ENCODE measurements at regions not wholly inside any gene's neighbourhood (a gene's known extent, or its start where the extent isn't known, plus 50 kb on each side); places are given as distances from the start of the nearest gene placed in this dataset.

- Histone ChIP-seq H3K36me3 (ENCODE audit: control insufficient read depth, insufficient read depth, low read length) (no peaks in the 10 kb centered on the region), H3K9me3 (ENCODE audit: control insufficient read depth, low read length) (no peaks in the 10 kb centered on the region), H3K27me3 (ENCODE audit: control insufficient read depth, insufficient read depth, low read length) (peaks cover 5% of the 10 kb centered on the region), H3K4me3 (ENCODE audit: low read length) (no peak overlapping the region), H3K9ac (ENCODE audit: low read length) (no peak overlapping the region), H3K4me1 (ENCODE audit: control insufficient read depth, insufficient read depth, low read length) (no peaks in the 10 kb centered on the region)
These were observed 109.7 kb downstream of the BDH1 start for GRCh38 chr3:197445896-197446699.

GRCh38 chr3:197444793-197445379, 110.9 kb downstream of the BDH1 start:
- no peak overlapping the region for H3K4me3 ChIP-seq (ENCODE audit: low read length)
- no peaks in the 10 kb centered on the region for H3K4me1 ChIP-seq (ENCODE audit: control insufficient read depth, insufficient read depth, low read length)
- H3K27me3 ChIP-seq (ENCODE audit: control insufficient read depth, insufficient read depth, low read length) = peaks cover 5% of the 10 kb centered on the region
- H3K9me3 ChIP-seq (ENCODE audit: control insufficient read depth, low read length) = no peaks in the 10 kb centered on the region
- no peak overlapping the region for H3K9ac ChIP-seq (ENCODE audit: low read length)
- no peaks in the 10 kb centered on the region for H3K36me3 ChIP-seq (ENCODE audit: control insufficient read depth, insufficient read depth, low read length)

- Histone ChIP-seq H3K36me3 (ENCODE audit: control insufficient read depth, insufficient read depth, low read length) (no peaks in the 10 kb centered on the region), H3K4me3 (ENCODE audit: low read length) (no peak overlapping the region), H3K9ac (ENCODE audit: low read length) (no peak overlapping the region), H3K27me3 (ENCODE audit: control insufficient read depth, insufficient read depth, low read length) (peaks cover 5% of the 10 kb centered on the region), H3K9me3 (ENCODE audit: control insufficient read depth, low read length) (no peaks in the 10 kb centered on the region), H3K4me1 (ENCODE audit: control insufficient read depth, insufficient read depth, low read length) (no peaks in the 10 kb centered on the region)
These were observed 112.3 kb downstream of the BDH1 start for GRCh38 chr3:197443506-197443905.

- Histone ChIP-seq H3K4me3 (ENCODE audit: low read length) (no peak overlapping the region), H3K4me1 (ENCODE audit: control insufficient read depth, insufficient read depth, low read length) (no peaks in the 10 kb centered on the region), H3K36me3 (ENCODE audit: control insufficient read depth, insufficient read depth, low read length) (no peaks in the 10 kb centered on the region), H3K9ac (ENCODE audit: low read length) (no peak overlapping the region), H3K27me3 (ENCODE audit: control insufficient read depth, insufficient read depth, low read length) (peaks cover 5% of the 10 kb centered on the region), H3K9me3 (ENCODE audit: control insufficient read depth, low read length) (no peaks in the 10 kb centered on the region)
These were observed 115.0 kb downstream of the BDH1 start for GRCh38 chr3:197440717-197441303.

GRCh38 chr3:197438906-197439305, 116.9 kb downstream of the BDH1 start:
- Histone ChIP-seq H3K27me3 (ENCODE audit: control insufficient read depth, insufficient read depth, low read length) (peaks cover 5% of the 10 kb centered on the region), H3K9ac (ENCODE audit: low read length) (no peak overlapping the region), H3K4me1 (ENCODE audit: control insufficient read depth, insufficient read depth, low read length) (no peaks in the 10 kb centered on the region), H3K36me3 (ENCODE audit: control insufficient read depth, insufficient read depth, low read length) (no peaks in the 10 kb centered on the region), H3K9me3 (ENCODE audit: control insufficient read depth, low read length) (no peaks in the 10 kb centered on the region), H3K4me3 (ENCODE audit: low read length) (no peak overlapping the region)

- H3K36me3 ChIP-seq (ENCODE audit: control insufficient read depth, insufficient read depth, low read length) = no peaks in the 10 kb centered on the region
- no peaks in the 10 kb centered on the region for H3K4me1 ChIP-seq (ENCODE audit: control insufficient read depth, insufficient read depth, low read length)
- H3K9me3 ChIP-seq (ENCODE audit: control insufficient read depth, low read length) = no peaks in the 10 kb centered on the region
- H3K9ac ChIP-seq (ENCODE audit: low read length) = no peak overlapping the region
- H3K4me3 ChIP-seq (ENCODE audit: low read length) = no peak overlapping the region
- no peaks in the 10 kb centered on the region for H3K27me3 ChIP-seq (ENCODE audit: control insufficient read depth, insufficient read depth, low read length)
These were observed 120.3 kb downstream of the BDH1 start for GRCh38 chr3:197435426-197435825.

GRCh38 chr3:197434830-197435229, 120.9 kb downstream of the BDH1 start:
- Histone ChIP-seq H3K9ac (ENCODE audit: low read length) (no peak overlapping the region), H3K9me3 (ENCODE audit: control insufficient read depth, low read length) (no peaks in the 10 kb centered on the region), H3K36me3 (ENCODE audit: control insufficient read depth, insufficient read depth, low read length) (no peaks in the 10 kb centered on the region), H3K4me1 (ENCODE audit: control insufficient read depth, insufficient read depth, low read length) (no peaks in the 10 kb centered on the region), H3K4me3 (ENCODE audit: low read length) (no peak overlapping the region), H3K27me3 (ENCODE audit: control insufficient read depth, insufficient read depth, low read length) (no peaks in the 10 kb centered on the region)

GRCh38 chr3:197432384-197433127, 123.2 kb downstream of the BDH1 start:
- Histone ChIP-seq H3K36me3 (ENCODE audit: control insufficient read depth, insufficient read depth, low read length) (no peaks in the 10 kb centered on the region), H3K9ac (ENCODE audit: low read length) (no peak overlapping the region), H3K4me1 (ENCODE audit: control insufficient read depth, insufficient read depth, low read length) (peaks cover 10% of the 10 kb centered on the region), H3K27me3 (ENCODE audit: control insufficient read depth, insufficient read depth, low read length) (no peaks in the 10 kb centered on the region), H3K4me3 (ENCODE audit: low read length) (no peak overlapping the region), H3K9me3 (ENCODE audit: control insufficient read depth, low read length) (no peaks in the 10 kb centered on the region)

GRCh38 chr3:197431346-197431910, 124.3 kb downstream of the BDH1 start:
- Histone ChIP-seq H3K36me3 (ENCODE audit: control insufficient read depth, insufficient read depth, low read length) (no peaks in the 10 kb centered on the region), H3K4me1 (ENCODE audit: control insufficient read depth, insufficient read depth, low read length) (peaks cover 10% of the 10 kb centered on the region)

GRCh38 chr3:197430934-197431333, 124.8 kb downstream of the BDH1 start:
- H3K9ac ChIP-seq (ENCODE audit: low read length) = no peak overlapping the region
- H3K4me3 ChIP-seq (ENCODE audit: low read length) = no peak overlapping the region
- no peaks in the 10 kb centered on the region for H3K27me3 ChIP-seq (ENCODE audit: control insufficient read depth, insufficient read depth, low read length)
- H3K36me3 ChIP-seq (ENCODE audit: control insufficient read depth, insufficient read depth, low read length) = no peaks in the 10 kb centered on the region
- H3K9me3 ChIP-seq (ENCODE audit: control insufficient read depth, low read length) = no peaks in the 10 kb centered on the region
- peaks cover 10% of the 10 kb centered on the region for H3K4me1 ChIP-seq (ENCODE audit: control insufficient read depth, insufficient read depth, low read length)

More at GRCh38 chr3:197431346-197431910, 124.3 kb downstream of the BDH1 start:
- no peaks in the 10 kb centered on the region for H3K9me3 ChIP-seq (ENCODE audit: control insufficient read depth, low read length)
- H3K9ac ChIP-seq (ENCODE audit: low read length) = no peak overlapping the region
- no peaks in the 10 kb centered on the region for H3K27me3 ChIP-seq (ENCODE audit: control insufficient read depth, insufficient read depth, low read length)
- H3K4me3 ChIP-seq (ENCODE audit: low read length) = no peak overlapping the region

GRCh38 chr3:197430502-197430901, 125.3 kb downstream of the BDH1 start:
- H3K4me3 ChIP-seq (ENCODE audit: low read length) = no peak overlapping the region
- no peaks in the 10 kb centered on the region for H3K9me3 ChIP-seq (ENCODE audit: control insufficient read depth, low read length)
- no peaks in the 10 kb centered on the region for H3K27me3 ChIP-seq (ENCODE audit: control insufficient read depth, insufficient read depth, low read length)
- peaks cover 10% of the 10 kb centered on the region for H3K4me1 ChIP-seq (ENCODE audit: control insufficient read depth, insufficient read depth, low read length)
- no peaks in the 10 kb centered on the region for H3K36me3 ChIP-seq (ENCODE audit: control insufficient read depth, insufficient read depth, low read length)
- H3K9ac ChIP-seq (ENCODE audit: low read length) = no peak overlapping the region

Data from mucosa of stomach (tissue), 1 donor.